Mesothelial cell of epicardium (in vitro differentiated cells): ENCODE measurements at regions not wholly inside any gene's neighbourhood (a gene's known extent, or its start where the extent isn't known, plus 50 kb on each side); places are given as distances from the start of the nearest gene placed in this dataset.

Experiments
- DNase-seq, 2 experiments: peaks; one replicate each; pipeline ENCODE4 v3.0.0; 2021; ENCODE audit warnings: low spot score in 2 of 2; ENCODE audit not compliant: unreplicated experiment in 2 of 2
- H3K27ac Mint-ChIP-seq: 2 replicates; pipeline ENCODE4 v1.8.0; 2021; ENCODE audit warnings: mixed read lengths
- H3K27me3 Mint-ChIP-seq: 2 replicates; pipeline ENCODE4 v1.8.0; 2021; ENCODE audit warnings: low read depth, mixed read lengths
- H3K36me3 Mint-ChIP-seq: 2 replicates; pipeline ENCODE4 v1.8.0; 2021; ENCODE audit warnings: mixed read lengths
- H3K4me1 Mint-ChIP-seq: 2 replicates; pipeline ENCODE4 v1.8.0; 2021; ENCODE audit warnings: mixed read lengths
- H3K4me3 Mint-ChIP-seq: 2 replicates; pipeline ENCODE4 v1.8.0; 2021; ENCODE audit warnings: mild to moderate bottlenecking, moderate library complexity, mixed read lengths
- H3K9me3 Mint-ChIP-seq: 2 replicates; pipeline ENCODE4 v1.8.0; 2021; ENCODE audit warnings: mixed read lengths
- TF ChIP-seq, protein P1 (sequence below): fragments of 200-600 bp; sonication (generic); IDR thresholded peaks from one replicate; pipeline ENCODE4 v1.5.0; 2021; ENCODE audit warnings: antibody characterized with exemption; ENCODE audit not compliant: unreplicated experiment

GRCh38 chr7:159249671-159250070, 105.0 kb upstream of the VIPR2 start:
- Mint-ChIP-seq H3K36me3 (peaks cover 3% of the 10 kb centered on the region), H3K4me1 (no peaks in the 10 kb centered on the region), H3K9me3 (peaks cover 81% of the 10 kb centered on the region), H3K4me3 (no peak overlapping the region), H3K27ac (no peak overlapping the region), H3K27me3 (no peaks in the 10 kb centered on the region)
- DNase-seq = no peak
- TF ChIP-seq, protein P1, sequence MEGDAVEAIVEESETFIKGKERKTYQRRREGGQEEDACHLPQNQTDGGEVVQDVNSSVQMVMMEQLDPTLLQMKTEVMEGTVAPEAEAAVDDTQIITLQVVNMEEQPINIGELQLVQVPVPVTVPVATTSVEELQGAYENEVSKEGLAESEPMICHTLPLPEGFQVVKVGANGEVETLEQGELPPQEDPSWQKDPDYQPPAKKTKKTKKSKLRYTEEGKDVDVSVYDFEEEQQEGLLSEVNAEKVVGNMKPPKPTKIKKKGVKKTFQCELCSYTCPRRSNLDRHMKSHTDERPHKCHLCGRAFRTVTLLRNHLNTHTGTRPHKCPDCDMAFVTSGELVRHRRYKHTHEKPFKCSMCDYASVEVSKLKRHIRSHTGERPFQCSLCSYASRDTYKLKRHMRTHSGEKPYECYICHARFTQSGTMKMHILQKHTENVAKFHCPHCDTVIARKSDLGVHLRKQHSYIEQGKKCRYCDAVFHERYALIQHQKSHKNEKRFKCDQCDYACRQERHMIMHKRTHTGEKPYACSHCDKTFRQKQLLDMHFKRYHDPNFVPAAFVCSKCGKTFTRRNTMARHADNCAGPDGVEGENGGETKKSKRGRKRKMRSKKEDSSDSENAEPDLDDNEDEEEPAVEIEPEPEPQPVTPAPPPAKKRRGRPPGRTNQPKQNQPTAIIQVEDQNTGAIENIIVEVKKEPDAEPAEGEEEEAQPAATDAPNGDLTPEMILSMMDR = no peak

DNA sequence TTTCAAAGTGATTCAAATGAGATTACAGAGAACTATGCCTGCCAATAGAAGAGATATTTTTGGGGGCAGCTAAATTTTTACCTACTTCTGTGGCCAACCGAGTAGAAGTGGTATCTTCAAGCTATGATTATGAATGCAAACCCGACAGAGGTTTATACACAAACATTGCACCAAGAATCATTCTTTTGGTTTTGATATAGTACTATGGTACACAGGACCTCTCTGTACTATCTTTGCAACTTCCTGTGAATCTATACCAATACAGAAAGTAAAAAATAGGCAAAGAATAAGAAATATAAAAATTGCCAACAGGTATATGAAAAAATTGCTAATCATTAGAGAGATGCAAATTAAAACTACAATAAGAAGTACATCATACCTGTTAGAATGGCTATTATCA, 103.2 kb upstream of the VIPR2 start:
- H3K4me1 Mint-ChIP-seq = no peaks in the 10 kb centered on the region
- H3K9me3 Mint-ChIP-seq = peaks cover 77% of the 10 kb centered on the region
- DNase-seq = no peak
- no peaks in the 10 kb centered on the region for H3K27me3 Mint-ChIP-seq
- H3K4me3 Mint-ChIP-seq = no peak overlapping the region
- TF ChIP-seq, protein P1 = no peak
- no peaks in the 10 kb centered on the region for H3K36me3 Mint-ChIP-seq
- H3K27ac Mint-ChIP-seq = no peak overlapping the region

DNA sequence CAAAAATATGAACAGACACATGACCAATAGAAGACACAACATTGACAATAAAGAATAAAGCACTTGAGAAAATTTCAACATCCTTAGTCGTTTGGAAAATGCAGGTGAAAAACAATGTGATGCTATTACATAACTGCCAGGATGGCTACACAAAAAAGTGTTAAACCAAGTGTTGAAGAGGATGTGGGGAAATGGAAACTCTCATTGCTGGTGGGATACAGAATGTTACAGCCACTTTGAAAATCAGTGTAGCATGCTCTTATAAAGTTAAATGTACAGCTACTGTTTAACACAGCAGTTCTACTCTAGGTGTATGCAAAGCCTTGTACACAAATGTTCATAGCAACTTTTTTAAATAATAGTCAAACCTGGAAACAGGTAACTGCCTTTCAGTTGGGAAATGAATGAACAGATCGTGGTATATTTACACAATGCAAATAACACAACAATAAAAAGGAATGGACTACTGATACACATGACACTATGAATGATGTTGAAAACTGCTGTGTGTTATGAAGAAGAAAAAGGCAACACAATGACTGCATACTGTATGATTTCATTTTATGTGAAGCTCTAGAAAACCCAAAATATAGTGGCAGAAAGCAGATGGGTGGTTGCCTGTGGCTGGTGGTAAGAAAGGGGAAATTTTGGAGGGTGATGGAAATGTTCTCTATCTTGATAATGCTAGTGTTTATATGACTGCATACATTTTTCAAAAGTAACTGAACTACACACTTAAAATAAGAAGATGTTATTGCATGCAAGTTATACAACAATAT, 102.2 kb upstream of the VIPR2 start:
- TF ChIP-seq, protein P1 = no peak
- Mint-ChIP-seq H3K36me3 (no peaks in the 10 kb centered on the region), H3K27me3 (no peaks in the 10 kb centered on the region), H3K27ac (no peak overlapping the region), H3K9me3 (peaks cover 66% of the 10 kb centered on the region), H3K4me3 (no peak overlapping the region), H3K4me1 (no peaks in the 10 kb centered on the region)
- DNase-seq = no peak

DNA sequence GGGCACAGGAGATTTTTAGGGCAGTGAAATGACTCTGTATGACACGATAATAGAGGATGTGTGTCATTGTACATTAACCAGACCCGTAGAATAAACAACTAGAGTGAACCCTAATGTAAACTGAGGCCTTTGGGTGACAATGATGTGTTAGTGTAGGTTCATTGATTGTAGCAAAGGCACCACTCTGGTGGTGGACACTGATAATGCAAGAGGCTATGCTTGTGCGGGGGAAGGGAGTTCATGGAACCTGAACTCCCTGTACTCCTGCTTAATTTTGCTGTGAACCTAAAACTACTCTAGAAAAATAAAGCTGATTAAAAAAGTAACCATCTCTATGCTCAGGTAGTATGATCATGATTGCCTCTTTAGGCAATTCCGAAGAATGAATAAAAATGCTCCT, 96.3 kb upstream of the VIPR2 start:
- Mint-ChIP-seq H3K36me3 (no peaks in the 10 kb centered on the region), H3K27ac (no peak overlapping the region), H3K4me3 (no peak overlapping the region), H3K27me3 (no peaks in the 10 kb centered on the region), H3K4me1 (no peaks in the 10 kb centered on the region), H3K9me3 (peaks cover 67% of the 10 kb centered on the region)
- DNase-seq = no peak
- TF ChIP-seq, protein P1 = no peak

DNA sequence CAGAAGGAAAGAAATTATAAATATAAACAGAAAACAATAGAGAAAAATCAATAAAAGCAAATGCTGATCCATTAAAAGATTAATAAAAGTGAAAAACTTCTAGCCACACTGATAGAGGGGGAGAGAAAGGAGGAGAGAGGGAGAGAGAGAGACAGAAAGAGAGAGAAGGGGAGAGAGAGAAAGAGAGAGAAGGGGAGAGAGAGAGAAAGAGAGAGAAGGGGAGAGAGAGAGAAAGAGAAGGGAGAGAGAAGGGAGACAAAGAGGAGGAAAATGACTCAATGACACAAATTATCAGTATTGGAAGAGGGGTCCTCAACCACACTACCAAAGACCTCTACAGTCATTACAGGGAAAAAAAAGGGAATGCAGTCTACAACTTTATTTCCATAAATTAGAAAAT, 94.4 kb upstream of the VIPR2 start:
- Mint-ChIP-seq H3K27ac (no peak overlapping the region), H3K9me3 (peaks cover 55% of the 10 kb centered on the region), H3K4me1 (no peaks in the 10 kb centered on the region), H3K27me3 (no peaks in the 10 kb centered on the region), H3K4me3 (no peak overlapping the region), H3K36me3 (peaks cover 2% of the 10 kb centered on the region)
- TF ChIP-seq, protein P1 = no peak
- DNase-seq = no peak
